ENCODE measurements at regions not wholly inside any gene's neighbourhood (a gene's known extent, or its start where the extent isn't known, plus 50 kb on each side); places are given as distances from the start of the nearest gene placed in this dataset.

- Histone ChIP-seq H3K4me3 (no peak overlapping the region), H3K4me1 (no peaks in the 10 kb centered on the region), H3K27ac (no peak overlapping the region), H3K27me3 (no peaks in the 10 kb centered on the region), H3K9me3 (no peaks in the 10 kb centered on the region), H3K36me3 (no peaks in the 10 kb centered on the region)
- no peak for DNase-seq (ENCODE audit: low spot score in 2 of 2)
- no peak for TF ChIP-seq CTCF (IDR thresholded peaks at IDR 0.05)
- intact Hi-C loops (cut with DNase I): no loop called here
Observed at GRCh38 chr6:15088904-15089568, 156.8 kb upstream of the JARID2 start.

- H3K27ac ChIP-seq: no peak overlapping the region
- H3K4me3 ChIP-seq: no peak overlapping the region
- no peaks in the 10 kb centered on the region for H3K4me1 ChIP-seq
- H3K9me3 ChIP-seq: no peaks in the 10 kb centered on the region
- no peak for DNase-seq (ENCODE audit: low spot score in 2 of 2)
- TF ChIP-seq CTCF (IDR thresholded peaks at IDR 0.05): no peak
- intact Hi-C loops (cut with DNase I): no loop called here
- H3K27me3 ChIP-seq: no peaks in the 10 kb centered on the region
- H3K36me3 ChIP-seq: no peaks in the 10 kb centered on the region
Observed at GRCh38 chr6:15089569-15090144, 156.2 kb upstream of the JARID2 start.

GRCh38 chr6:15090145-15090579, 155.7 kb upstream of the JARID2 start:
- no peak overlapping the region for H3K27ac ChIP-seq
- intact Hi-C loops (cut with DNase I): no loop called here
- no peaks in the 10 kb centered on the region for H3K36me3 ChIP-seq
- TF ChIP-seq CTCF (IDR thresholded peaks at IDR 0.05): no peak
- no peaks in the 10 kb centered on the region for H3K27me3 ChIP-seq
- no peaks in the 10 kb centered on the region for H3K9me3 ChIP-seq
- no peaks in the 10 kb centered on the region for H3K4me1 ChIP-seq
- H3K4me3 ChIP-seq: no peak overlapping the region
- DNase-seq (ENCODE audit: low spot score in 2 of 2): no peak

- Histone ChIP-seq H3K4me1 (no peaks in the 10 kb centered on the region), H3K4me3 (no peak overlapping the region), H3K27me3 (no peaks in the 10 kb centered on the region), H3K9me3 (no peaks in the 10 kb centered on the region), H3K27ac (no peak overlapping the region), H3K36me3 (no peaks in the 10 kb centered on the region)
- intact Hi-C loops (cut with DNase I): no loop called here
- no peak for TF ChIP-seq CTCF (IDR thresholded peaks at IDR 0.05)
- DNase-seq (ENCODE audit: low spot score in 2 of 2): no peak
Observed at GRCh38 chr6:15090745-15091384, 155.0 kb upstream of the JARID2 start.

- H3K4me3 ChIP-seq: no peak overlapping the region
- H3K4me1 ChIP-seq: no peaks in the 10 kb centered on the region
- no peak for DNase-seq (ENCODE audit: low spot score in 2 of 2)
- no peaks in the 10 kb centered on the region for H3K36me3 ChIP-seq
- intact Hi-C loops (cut with DNase I): no loop called here
- no peaks in the 10 kb centered on the region for H3K9me3 ChIP-seq
- no peaks in the 10 kb centered on the region for H3K27me3 ChIP-seq
- no peak for TF ChIP-seq CTCF (IDR thresholded peaks at IDR 0.05)
- no peak overlapping the region for H3K27ac ChIP-seq
Observed at GRCh38 chr6:15096894-15097837, 148.7 kb upstream of the JARID2 start.
